OCI-LY3 (cell line): ENCODE measurements at regions not wholly inside any gene's neighbourhood (a gene's known extent, or its start where the extent isn't known, plus 50 kb on each side); places are given as distances from the start of the nearest gene placed in this dataset.

Experiments used
- H2AFZ ChIP-seq: fragments of 200-600, 300-600 bp; shearing (Covaris generic); 2 replicates; pipeline ENCODE4 v1.6.0; 2014; ENCODE audit warnings: antibody characterized with exemption, low read depth, low read length
- H3K27ac ChIP-seq: fragments of 200-600, 300-600 bp; sonication (generic); 2 replicates; pipeline ENCODE4 v1.5.1; 2014; ENCODE audit warnings: mild to moderate bottlenecking, low read length, moderate library complexity, mixed read lengths
- H3K27me3 ChIP-seq: fragments of 200-600, 300-600 bp; sonication (generic); 2 replicates; pipeline ENCODE4 v1.6.1; 2014; ENCODE audit warnings: low read depth, low read length, mixed read lengths
- H3K36me3 ChIP-seq: fragments of 200-600, 300-600 bp; sonication (generic); replicated peaks from 2 replicates; pipeline ENCODE3; 2014; ENCODE audit warnings: low read depth, low read length, mixed read lengths
- H3K4me1 ChIP-seq: fragments of 300-600, 200-600 bp; sonication (generic); 2 replicates; pipeline ENCODE4 v1.6.1; 2014; ENCODE audit warnings: low read length, mixed read lengths
- H3K4me2 ChIP-seq: fragments of 200-600, 300-600 bp; sonication (generic); 2 replicates; pipeline ENCODE4 v1.6.1; 2014; ENCODE audit warnings: low read length, mixed read lengths
- H3K4me3 ChIP-seq: fragments of 300-600, 200-600 bp; sonication (generic); 2 replicates; pipeline ENCODE4 v1.5.1; 2014; ENCODE audit warnings: antibody characterized with exemption, mild to moderate bottlenecking, low read length, moderate library complexity
- H3K79me2 ChIP-seq: fragments of 300-600, 200-600 bp; shearing (Covaris generic); 2 replicates; pipeline ENCODE4 v1.6.1; 2014; ENCODE audit warnings: mild to moderate bottlenecking, low read length, mixed read lengths
- H3K9ac ChIP-seq: fragments of 300-600, 200-600 bp; shearing (Covaris generic); 2 replicates; pipeline ENCODE4 v1.6.0; 2014; ENCODE audit warnings: mild to moderate bottlenecking, low read length, moderate library complexity
- H3K9me3 ChIP-seq: fragments of 200-600, 300-600 bp; shearing (Covaris generic); 2 replicates; pipeline ENCODE4 v1.6.1; 2014; ENCODE audit warnings: low read length, mixed read lengths; ENCODE audit not compliant: insufficient read depth
- H4K20me1 ChIP-seq: fragments of 200-600, 300-600 bp; sonication (generic); 2 replicates; pipeline ENCODE4 v1.6.1; 2016; ENCODE audit warnings: low read length, mixed read lengths; ENCODE audit not compliant: insufficient read depth
- EZH2phosphoT487 ChIP-seq: fragments of 200-600 bp; shearing (Covaris generic); IDR thresholded peaks from 2 replicates; pipeline ENCODE4 v1.6.1; 2018; ENCODE audit warnings: antibody characterized with exemption, mixed run types, low read depth
- TF ChIP-seq, protein P1 (sequence below): fragments of 200-600, 300-600 bp; sonication (generic); IDR thresholded peaks from 2 replicates; pipeline ENCODE4 v1.5.1; 2014; ENCODE audit warnings: antibody characterized with exemption, low read length, low read depth

DNA sequence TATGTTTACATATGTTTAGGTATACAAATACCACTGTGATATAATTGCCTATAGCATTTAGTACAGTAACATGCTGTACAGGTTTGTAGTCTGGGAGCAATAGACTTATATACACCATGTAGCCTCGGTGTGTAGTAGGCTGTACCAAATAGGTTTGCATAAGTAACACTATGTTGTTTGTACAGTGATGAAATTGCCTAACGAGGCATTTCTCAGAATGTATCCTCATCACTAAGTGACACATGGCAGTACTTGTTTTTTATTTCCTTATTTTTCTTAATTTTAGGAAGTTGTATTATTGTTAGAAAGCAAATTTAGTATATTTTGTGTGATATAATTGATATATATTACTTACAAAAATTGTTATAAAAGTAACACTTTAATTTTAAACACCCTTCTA, 840.9 kb downstream of the LTN1 start:
- no peak for TF ChIP-seq EZH2phosphoT487
- TF ChIP-seq, protein P1, sequence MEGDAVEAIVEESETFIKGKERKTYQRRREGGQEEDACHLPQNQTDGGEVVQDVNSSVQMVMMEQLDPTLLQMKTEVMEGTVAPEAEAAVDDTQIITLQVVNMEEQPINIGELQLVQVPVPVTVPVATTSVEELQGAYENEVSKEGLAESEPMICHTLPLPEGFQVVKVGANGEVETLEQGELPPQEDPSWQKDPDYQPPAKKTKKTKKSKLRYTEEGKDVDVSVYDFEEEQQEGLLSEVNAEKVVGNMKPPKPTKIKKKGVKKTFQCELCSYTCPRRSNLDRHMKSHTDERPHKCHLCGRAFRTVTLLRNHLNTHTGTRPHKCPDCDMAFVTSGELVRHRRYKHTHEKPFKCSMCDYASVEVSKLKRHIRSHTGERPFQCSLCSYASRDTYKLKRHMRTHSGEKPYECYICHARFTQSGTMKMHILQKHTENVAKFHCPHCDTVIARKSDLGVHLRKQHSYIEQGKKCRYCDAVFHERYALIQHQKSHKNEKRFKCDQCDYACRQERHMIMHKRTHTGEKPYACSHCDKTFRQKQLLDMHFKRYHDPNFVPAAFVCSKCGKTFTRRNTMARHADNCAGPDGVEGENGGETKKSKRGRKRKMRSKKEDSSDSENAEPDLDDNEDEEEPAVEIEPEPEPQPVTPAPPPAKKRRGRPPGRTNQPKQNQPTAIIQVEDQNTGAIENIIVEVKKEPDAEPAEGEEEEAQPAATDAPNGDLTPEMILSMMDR = no peak
- Histone ChIP-seq H2AFZ (no peak overlapping the region), H3K27me3 (no peaks in the 10 kb centered on the region), H3K36me3 (no peaks in the 10 kb centered on the region), H3K27ac (no peak overlapping the region), H3K79me2 (no peaks in the 10 kb centered on the region), H3K4me3 (no peak overlapping the region), H4K20me1 (no peaks in the 10 kb centered on the region), H3K4me2 (no peak overlapping the region), H3K9ac (no peak overlapping the region), H3K9me3 (no peaks in the 10 kb centered on the region), H3K4me1 (no peaks in the 10 kb centered on the region)

DNA sequence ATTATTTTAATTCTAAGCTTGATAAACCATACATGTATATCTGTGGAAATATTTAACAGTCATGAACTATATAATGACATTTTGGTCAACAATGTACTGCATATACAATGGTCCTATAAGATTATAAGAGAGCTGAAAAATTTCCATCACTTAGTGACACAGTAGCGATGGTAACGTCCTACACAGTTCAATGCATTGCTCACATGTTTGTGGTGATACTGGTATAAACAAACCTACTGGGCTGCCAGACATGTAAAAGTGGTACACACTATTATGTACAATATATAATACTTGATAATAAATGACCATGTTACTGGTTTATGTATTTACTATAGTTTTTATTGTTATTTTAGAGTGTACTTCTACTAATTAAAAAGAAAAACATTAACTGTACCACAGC, 841.9 kb downstream of the LTN1 start:
- no peaks in the 10 kb centered on the region for H3K4me1 ChIP-seq
- no peaks in the 10 kb centered on the region for H3K27me3 ChIP-seq
- no peak overlapping the region for H3K9ac ChIP-seq
- H3K79me2 ChIP-seq = no peaks in the 10 kb centered on the region
- TF ChIP-seq EZH2phosphoT487 = no peak
- TF ChIP-seq, protein P1 = no peak
- H3K9me3 ChIP-seq = no peaks in the 10 kb centered on the region
- H3K4me2 ChIP-seq = no peak overlapping the region
- no peak overlapping the region for H3K27ac ChIP-seq
- no peaks in the 10 kb centered on the region for H3K36me3 ChIP-seq
- H2AFZ ChIP-seq = no peak overlapping the region
- H4K20me1 ChIP-seq = no peaks in the 10 kb centered on the region
- no peak overlapping the region for H3K4me3 ChIP-seq

- Histone ChIP-seq H3K36me3 (no peaks in the 10 kb centered on the region), H3K27ac (no peak overlapping the region)
These were observed 844.1 kb downstream of the LTN1 start for GRCh38 chr21:28148400-28149064.

GRCh38 chr21:28144653-28145052, 848.0 kb downstream of the LTN1 start:
- Histone ChIP-seq H2AFZ (no peak overlapping the region), H3K4me1 (peaks cover 12% of the 10 kb centered on the region), H3K79me2 (no peaks in the 10 kb centered on the region), H3K27ac (no peak overlapping the region), H3K4me2 (no peak overlapping the region), H3K4me3 (no peak overlapping the region), H3K27me3 (no peaks in the 10 kb centered on the region), H3K36me3 (no peaks in the 10 kb centered on the region), H3K9me3 (no peaks in the 10 kb centered on the region), H4K20me1 (no peaks in the 10 kb centered on the region), H3K9ac (no peak overlapping the region)
- no peak for TF ChIP-seq EZH2phosphoT487
- TF ChIP-seq, protein P1 = no peak

More at GRCh38 chr21:28148400-28149064, 844.1 kb downstream of the LTN1 start:
- no peak overlapping the region for H3K9ac ChIP-seq
- H3K9me3 ChIP-seq = no peaks in the 10 kb centered on the region
- H3K79me2 ChIP-seq = no peaks in the 10 kb centered on the region
- H3K4me3 ChIP-seq = no peak overlapping the region
- no peak for TF ChIP-seq EZH2phosphoT487
- TF ChIP-seq, protein P1 = no peak
- no peaks in the 10 kb centered on the region for H3K4me1 ChIP-seq
- H2AFZ ChIP-seq = peak overlapping the region; percentile 33; the same call in 1 of the 2 replicates
- no peaks in the 10 kb centered on the region for H3K27me3 ChIP-seq
- H3K4me2 ChIP-seq = no peak overlapping the region
- no peaks in the 10 kb centered on the region for H4K20me1 ChIP-seq
